Breast epithelium (tissue), 3 donors: ENCODE measurements at regions not wholly inside any gene's neighbourhood (a gene's known extent, or its start where the extent isn't known, plus 50 kb on each side); places are given as distances from the start of the nearest gene placed in this dataset.

Experiments used
- POLR2AphosphoS5 ChIP-seq, 3 donors: sonication (generic); formaldehyde crosslinking; IDR thresholded peaks; one replicate each; pipeline ENCODE4 v1.6.1; 2017; ENCODE audit warnings: antibody characterized with exemption in 3 of 3
- TF ChIP-seq, protein P1 (sequence below), 3 donors: fragments of 450-650 bp; IDR thresholded peaks; one replicate each; pipeline ENCODE4 v1.5.1; 2016 to 2017; ENCODE audit warnings: antibody characterized with exemption in 3 of 3, mild to moderate bottlenecking in 3 of 3, moderate library complexity in 3 of 3

DNA sequence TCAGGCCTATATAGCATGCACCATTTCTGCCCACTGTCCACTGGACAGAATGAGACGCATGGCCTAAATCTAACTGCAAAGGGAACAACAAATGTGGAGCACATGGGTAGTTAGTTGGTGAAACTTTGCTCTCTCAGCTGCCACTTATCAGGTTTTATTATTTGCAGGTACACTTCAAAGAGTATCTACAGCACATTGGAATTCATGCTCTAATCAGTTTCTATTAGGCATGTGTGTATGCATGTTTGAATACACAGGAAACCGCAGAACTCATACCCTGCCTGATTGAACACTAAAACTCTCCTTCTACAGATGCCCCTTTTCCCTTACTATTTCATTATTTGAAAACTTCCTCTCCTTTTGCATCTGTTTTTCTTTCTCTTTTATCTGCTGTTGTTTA, 97.4 kb upstream of the HSF2 start:
- TF ChIP-seq, protein P1, sequence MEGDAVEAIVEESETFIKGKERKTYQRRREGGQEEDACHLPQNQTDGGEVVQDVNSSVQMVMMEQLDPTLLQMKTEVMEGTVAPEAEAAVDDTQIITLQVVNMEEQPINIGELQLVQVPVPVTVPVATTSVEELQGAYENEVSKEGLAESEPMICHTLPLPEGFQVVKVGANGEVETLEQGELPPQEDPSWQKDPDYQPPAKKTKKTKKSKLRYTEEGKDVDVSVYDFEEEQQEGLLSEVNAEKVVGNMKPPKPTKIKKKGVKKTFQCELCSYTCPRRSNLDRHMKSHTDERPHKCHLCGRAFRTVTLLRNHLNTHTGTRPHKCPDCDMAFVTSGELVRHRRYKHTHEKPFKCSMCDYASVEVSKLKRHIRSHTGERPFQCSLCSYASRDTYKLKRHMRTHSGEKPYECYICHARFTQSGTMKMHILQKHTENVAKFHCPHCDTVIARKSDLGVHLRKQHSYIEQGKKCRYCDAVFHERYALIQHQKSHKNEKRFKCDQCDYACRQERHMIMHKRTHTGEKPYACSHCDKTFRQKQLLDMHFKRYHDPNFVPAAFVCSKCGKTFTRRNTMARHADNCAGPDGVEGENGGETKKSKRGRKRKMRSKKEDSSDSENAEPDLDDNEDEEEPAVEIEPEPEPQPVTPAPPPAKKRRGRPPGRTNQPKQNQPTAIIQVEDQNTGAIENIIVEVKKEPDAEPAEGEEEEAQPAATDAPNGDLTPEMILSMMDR (IDR thresholded peaks at IDR 0.05), result no peak
- TF ChIP-seq POLR2AphosphoS5 (IDR thresholded peaks at IDR 0.05), result no peak
